Fibroblast of skin of left biceps (primary cell): ENCODE measurements at regions not wholly inside any gene's neighbourhood (a gene's known extent, or its start where the extent isn't known, plus 50 kb on each side); places are given as distances from the start of the nearest gene placed in this dataset.

Experiments
- DNase-seq, 2 experiments: peaks; one replicate each; pipeline ENCODE4 v3.0.0-alpha.2; 2013; ENCODE audit warnings: low read depth in 2 of 2

DNA sequence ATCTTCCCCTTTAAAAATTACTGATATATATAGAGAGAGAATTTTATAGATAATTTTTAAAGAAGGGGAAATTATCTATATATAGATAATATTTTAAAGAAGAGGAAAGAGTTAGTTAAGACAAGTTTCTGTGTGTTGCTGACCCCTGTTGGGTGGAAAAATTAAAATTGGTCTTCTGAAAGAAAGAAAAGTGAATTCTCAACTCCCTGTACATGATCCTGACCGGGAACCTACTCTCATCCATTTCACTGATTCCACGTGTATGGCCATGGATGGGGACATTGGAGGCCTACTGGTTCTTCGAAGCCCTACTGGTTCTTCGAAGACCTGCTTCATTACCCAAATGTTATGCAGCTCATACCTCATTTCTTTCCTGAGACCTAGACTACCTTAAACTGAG is 53.0 kb upstream of the TCF21 start:
- no peak for DNase-seq

- DNase-seq = no peak
These were observed 51.0 kb upstream of the TCF21 start for GRCh38 chr6:133837801-133838349.
